Tibial nerve (tissue), 4 donors: ENCODE measurements at regions not wholly inside any gene's neighbourhood (a gene's known extent, or its start where the extent isn't known, plus 50 kb on each side); places are given as distances from the start of the nearest gene placed in this dataset.

Experiments
- CTCF ChIP-seq, 5 experiments: fragments of 200-600 bp in 3 of 5; fragments of 450-650 bp in 2 of 5; sonication (generic) in 3 of 5; IDR thresholded peaks; one replicate each; pipeline ENCODE4 v1.5.1; 2016 to 2019; ENCODE audit warnings: antibody characterized with exemption in 5 of 5, mild to moderate bottlenecking in 3 of 5, moderate library complexity in 2 of 5
- EP300 ChIP-seq, 2 donors: sonication (generic); formaldehyde crosslinking; IDR thresholded peaks; one replicate each; pipeline ENCODE4 v1.6.1; 2017; ENCODE audit warnings: antibody characterized with exemption in 2 of 2, mild to moderate bottlenecking in 1 of 2

DNA sequence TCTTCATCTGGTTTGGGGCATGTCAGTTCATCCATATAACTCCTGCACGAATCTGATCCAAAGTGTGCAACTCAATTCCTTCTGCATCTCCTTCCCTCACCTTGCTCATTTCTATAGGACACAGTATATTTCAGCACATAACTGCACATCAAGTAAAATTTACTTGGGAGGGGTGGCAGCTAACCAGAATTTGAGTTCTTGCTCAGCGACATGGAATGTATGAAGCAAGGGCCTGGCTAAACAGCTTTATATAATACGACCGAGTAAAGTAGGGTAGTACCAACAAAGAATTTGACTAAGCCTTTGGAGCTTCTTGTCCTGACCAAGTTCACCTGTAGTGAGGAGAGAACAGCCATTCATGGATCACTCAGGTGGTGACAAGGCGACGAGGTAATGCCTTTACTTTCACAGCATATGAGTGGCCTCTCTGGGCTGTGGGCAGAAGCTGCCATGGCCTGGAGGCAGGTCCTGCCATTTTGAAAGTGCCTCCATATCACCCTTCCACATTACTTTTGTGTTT, 570.2 kb upstream of the TNP1 start:
- TF ChIP-seq EP300 (IDR thresholded peaks at IDR 0.05) (no peak), CTCF (IDR thresholded peaks at IDR 0.05) (no peak)
